COLO829 (cell line): ENCODE measurements at regions not wholly inside any gene's neighbourhood (a gene's known extent, or its start where the extent isn't known, plus 50 kb on each side); places are given as distances from the start of the nearest gene placed in this dataset.

ENCODE experiments used
- DNase-seq: peaks from one replicate; pipeline ENCODE4 v3.0.0; 2012; ENCODE audit warnings: low spot score

DNA sequence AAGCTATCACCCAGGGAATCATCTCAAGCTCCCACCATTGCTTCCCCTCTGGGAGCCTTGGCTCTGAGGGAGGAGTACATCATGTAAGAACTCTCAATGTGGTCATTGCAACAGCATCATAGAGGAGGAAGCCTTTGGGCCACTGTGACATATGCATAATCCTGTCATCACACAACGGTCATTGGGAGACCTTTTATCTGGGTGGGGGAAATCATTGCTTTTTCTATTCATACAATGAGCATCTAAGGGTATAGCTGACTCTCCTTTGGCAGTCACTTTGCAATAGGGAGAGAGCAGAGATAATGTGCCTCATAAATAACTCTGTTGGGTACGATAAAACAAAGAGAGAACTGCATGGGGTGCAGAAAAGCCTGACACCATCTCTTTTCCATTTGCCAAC, 155.2 kb upstream of the KCNIP4 start:
- no peak for DNase-seq

DNA sequence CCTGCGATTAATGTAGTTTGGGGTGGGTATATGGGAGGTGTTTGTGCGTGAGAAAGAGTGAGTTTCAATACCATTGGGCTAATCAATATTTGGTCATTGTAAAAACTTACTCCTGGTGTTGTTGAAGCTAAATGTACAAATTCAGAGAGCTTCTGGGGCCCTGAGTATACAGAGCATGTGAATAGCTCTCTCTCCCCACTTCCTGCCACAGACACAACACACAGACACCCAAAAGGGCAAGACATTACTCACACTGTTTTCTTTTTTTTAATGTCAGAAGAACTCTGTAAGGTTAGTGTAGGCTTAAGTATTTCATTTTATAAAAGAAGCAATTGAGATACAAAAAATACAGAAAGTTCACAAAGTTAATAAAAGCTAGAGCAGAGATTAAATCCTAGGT, 151.3 kb upstream of the KCNIP4 start:
- peak; percentile 4 for DNase-seq

DNA sequence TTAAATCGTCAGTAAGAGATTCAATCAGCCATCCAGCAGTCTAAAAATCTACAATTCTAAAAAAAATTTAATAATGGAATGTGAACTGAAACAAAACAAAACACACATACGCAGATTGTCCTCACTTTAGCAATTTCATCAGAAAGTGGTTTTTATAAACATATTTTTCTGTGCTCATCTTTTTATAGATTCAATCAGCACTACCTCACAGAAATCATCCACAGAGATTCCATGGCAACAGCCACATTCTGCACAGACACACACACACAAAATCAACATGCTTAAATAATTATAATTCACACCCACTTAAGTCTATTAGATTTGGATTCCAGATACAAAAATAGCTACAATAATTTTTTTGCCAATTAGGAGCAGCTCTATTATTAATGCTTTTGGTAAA, 149.0 kb upstream of the KCNIP4 start:
- no peak for DNase-seq

DNA sequence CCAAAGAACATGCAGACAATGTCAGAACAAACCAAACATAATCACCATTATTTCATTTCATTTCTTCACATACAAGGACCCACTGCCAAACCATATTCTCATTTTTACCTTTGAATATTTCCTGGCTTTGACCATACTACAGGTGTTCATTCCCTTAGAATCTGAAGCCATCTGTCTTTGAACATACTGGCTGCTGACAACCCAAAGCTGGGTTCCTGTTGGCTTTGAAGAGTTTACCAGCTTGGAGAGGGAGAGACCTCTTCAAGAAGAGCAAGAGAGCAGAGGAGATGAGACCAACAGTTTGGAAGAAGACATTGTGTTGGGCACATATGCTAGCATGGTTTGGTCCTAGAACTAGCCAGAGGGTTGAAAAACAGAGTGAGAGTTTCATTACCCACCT, 145.6 kb upstream of the KCNIP4 start:
- no peak for DNase-seq

DNA sequence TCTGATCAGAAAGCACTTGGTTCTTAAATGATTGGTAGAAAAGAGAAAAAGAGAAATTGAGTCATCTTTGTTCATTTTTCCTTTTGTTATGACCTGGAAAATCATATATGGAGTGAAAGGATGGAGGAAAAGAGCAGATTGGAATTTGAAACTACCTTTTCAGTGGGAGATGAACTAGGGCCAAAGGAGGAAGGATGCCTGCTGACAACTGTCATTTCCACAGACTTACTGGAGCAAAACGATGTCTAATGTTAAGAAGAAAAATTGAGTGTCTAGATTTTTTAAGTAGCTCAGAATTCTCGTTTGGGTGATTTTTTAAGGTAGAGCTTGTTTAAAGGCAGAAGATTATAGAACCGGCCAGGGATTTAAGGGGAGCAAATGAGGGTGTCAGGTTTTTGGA, 144.6 kb upstream of the KCNIP4 start:
- no peak for DNase-seq

DNA sequence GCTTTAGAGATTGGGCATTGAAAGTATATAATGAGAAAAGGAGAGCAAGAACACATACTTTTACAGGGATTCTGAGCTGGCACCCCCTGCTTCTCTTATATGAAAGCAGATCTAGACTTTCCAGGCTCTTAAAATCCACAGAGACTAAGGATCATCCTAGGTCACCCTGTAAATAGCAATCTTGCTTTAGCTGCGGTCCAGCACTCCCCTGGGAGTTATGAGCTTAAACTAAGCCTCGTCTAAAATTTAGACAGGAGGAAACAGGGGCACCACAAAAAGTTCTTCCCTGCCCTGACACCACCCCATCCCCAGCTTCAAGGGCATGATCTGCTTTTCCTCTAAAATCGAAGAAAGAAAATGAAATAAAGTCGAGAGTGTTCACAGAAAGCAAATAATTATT, 143.3 kb upstream of the KCNIP4 start:
- DNase-seq = no peak

DNA sequence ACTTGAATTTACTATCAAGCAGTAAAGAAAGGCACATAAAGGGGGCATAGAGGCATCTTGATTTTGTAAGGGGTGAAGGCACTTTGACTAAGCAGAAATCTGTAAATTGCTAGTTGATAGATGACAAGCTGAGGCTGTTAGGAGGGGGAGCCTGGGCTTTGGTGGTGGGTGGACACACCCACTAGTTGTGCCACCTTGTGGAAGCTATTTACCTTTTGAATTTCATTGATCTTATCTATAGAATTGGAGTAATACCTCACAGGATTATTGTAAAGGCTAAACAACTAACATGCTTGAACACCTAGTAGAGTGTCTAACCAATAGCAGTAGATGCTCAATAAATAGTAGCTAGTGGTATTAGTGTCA, 142.8 kb upstream of the KCNIP4 start:
- DNase-seq = no peak

DNA sequence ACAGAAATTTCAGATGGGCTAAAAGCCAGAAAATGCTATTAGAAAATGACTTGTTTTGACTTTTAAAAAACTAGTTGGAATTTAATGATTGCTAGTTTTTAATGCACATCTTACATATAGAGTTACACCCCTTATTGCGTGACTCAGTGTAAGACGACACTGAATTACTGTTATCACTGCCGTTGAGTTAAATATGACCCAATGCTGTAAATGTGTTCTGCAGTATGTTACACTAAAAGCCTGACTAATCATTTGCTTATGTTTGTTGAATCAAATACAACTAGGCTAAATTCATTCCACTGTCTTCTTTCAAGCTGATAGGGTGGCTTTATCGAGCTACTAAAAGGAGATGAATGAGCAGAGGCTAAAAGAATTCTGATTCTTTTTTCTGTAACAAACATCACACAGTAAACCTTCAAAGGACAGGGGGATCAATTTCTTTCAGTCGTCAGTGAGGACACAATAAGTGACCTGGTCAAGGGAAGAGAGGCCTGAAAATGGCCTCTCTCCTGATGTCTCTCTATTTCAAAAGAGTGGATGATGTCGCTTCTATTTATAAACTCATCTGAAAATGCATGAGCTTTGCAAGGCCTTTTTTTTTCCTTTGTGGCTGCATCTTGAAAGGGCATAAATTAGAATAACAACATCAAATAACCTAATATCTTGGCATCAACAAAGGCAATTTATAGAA, 142.2 kb upstream of the KCNIP4 start:
- no peak for DNase-seq

DNA sequence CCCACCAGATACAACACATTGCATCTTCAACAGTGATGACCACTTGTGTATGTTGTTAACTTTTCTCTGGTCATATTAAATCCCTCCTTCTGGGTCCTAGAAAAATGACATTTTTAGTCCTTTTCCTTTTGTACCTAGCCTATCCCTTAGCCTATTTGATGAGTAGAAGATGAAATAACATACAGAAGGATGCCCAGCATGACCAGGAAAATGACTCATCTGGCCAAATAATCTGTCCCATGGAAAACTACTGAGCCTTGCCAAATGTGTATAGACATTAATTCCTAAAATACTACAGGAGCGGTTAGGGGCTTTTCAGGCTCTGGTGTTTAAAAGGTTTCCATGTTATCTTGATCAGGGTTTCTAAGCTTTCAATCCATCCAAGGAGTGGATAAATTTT, 129.0 kb upstream of the KCNIP4 start:
- DNase-seq = no peak

DNA sequence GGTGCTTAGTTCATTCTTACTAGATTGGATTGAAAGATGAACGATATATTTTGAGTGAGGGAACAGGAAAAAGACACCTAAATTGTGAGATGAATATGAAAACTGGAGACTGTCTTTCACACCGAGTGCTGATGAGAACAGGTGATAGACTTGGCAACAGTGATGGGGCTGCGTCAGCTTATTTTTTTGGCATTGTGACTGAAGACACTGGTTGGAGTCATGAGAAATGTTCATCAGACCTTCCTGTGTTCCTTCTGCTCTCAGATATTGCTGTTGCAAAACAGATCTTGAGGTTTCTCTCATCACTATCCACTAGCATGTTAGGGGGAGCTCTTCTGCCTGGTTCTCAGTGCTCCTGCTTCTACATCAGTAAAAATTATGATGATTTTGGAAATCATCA, 124.2 kb upstream of the KCNIP4 start:
- no peak for DNase-seq

DNA sequence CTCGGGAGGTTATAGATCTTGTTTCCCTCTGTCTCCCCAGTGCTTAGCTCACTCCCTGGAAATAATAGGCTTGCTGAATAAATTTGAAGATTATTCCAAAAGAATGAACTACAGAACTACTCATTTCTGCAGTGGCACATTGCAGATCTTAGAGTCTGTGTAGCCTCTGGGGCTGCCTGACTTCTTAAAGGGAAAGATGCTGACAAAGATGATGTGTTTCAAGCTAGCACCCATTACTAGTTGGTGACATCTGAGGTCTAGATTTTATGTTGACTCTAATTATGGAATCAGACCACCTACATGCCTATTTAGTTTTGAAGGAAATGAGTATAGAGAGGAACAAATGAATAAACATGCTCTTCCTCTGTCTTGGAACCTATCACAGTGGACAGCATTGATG, 123.7 kb upstream of the KCNIP4 start:
- DNase-seq = no peak

DNA sequence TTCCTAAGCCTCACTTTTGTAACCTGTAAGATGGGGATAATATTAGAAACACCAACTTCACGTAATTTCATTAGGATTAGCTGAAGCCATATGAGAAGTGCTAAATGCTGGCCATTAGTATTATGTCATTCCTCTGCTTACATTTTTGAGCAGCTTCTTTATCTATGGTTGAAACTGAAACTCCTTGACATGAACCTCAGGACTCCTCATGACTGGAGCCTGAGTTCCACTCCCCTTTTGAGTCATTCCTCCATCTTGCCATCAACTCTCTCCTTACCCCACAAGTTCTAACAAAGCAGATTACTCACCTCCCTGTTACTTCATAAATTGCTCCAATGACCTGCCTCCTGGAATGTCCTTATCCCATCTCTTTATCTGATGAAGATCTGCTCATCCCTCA, 123.2 kb upstream of the KCNIP4 start:
- DNase-seq = no peak

DNA sequence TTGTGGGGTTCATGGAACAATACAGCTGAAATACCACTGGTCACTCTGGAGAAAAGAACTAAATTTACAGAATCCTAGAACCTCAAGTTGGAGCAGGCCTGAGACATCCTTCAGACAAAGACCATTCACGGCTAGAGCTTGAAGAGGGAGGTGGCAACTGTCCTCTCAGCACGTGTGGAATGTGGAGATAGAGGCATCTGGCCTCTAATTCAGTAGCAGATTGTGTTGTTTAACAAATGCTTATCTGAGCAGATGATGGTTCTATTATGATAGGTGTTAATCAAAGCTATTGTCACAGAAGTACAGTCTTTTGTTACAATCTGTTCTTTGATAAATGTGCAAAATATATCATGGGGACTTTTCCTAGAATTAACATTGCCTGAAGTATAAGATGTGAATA, 121.7 kb upstream of the KCNIP4 start:
- no peak for DNase-seq

DNA sequence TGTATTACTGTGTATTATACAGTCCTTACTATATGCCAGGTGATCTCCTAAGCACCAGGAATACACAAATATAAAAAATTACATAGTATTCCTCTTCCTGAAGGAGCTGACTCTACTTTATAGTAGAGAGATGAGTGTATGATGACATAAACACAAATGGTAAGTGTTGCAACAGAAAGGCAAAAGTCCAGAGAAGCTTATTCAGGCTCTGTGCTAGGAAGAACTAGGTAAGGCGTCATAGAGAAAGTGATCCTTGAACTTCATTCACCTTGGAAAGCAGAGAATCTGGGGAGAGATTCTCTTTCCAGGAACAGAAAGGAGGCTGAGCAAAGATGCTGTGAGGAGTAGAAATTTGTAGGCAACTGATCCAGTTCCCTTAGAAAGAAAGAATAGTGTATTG, 115.0 kb upstream of the KCNIP4 start:
- DNase-seq = no peak

DNA sequence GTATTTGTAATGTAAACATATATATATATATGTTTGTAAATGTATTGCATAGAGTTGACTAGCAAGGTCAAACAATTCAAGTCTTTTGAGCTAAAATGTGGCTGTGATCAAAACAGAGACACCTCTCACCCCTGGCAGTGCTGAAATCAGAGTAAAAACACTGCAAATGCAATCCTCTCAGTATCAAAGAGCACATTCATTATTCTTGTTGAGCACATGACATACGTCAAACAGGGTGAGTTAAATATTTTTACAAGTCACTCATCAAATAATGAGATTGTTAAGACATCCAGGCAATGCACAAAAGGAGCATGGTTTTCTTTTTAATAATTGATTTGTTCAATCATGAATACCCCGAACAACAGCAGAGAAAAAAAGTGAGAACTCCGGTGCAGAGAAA, 114.1 kb upstream of the KCNIP4 start:
- no peak for DNase-seq

DNA sequence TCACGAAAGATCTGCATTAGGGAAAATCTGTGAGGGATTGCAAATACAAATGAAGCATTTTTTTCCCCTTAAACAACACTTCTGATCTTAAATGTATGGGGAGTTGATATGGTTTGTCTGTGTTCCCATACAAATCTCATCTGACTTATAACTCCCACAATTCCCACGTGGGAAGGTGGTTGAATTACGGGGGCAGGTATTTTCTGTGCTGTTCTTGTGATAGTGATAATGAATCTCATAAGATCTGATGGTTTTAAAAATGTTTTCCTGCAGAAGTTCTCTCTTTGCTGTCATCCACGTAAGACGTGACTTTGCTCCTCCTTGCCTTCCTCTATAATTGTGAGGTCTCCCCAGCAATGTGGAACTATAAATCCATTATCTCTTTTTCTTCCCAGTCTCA, 107.4 kb upstream of the KCNIP4 start:
- no peak for DNase-seq

DNA sequence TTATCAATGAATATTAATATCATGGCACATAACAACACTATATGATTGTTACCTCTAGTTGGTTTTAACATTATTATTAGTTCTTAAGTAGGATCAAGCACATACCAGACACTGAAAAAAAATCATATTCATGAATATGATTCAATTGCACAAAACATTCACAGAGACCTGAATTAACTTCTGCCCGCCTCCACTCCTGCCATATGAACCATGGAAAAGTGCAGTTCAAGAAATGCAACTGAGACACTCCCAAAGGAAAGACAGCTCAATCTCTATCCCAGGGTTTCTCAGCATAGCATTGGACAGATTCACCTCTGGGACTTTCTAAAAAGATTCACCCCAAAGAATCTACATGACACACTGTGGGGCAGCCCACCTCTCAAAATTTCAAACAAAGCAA, 103.5 kb upstream of the KCNIP4 start:
- no peak for DNase-seq

DNA sequence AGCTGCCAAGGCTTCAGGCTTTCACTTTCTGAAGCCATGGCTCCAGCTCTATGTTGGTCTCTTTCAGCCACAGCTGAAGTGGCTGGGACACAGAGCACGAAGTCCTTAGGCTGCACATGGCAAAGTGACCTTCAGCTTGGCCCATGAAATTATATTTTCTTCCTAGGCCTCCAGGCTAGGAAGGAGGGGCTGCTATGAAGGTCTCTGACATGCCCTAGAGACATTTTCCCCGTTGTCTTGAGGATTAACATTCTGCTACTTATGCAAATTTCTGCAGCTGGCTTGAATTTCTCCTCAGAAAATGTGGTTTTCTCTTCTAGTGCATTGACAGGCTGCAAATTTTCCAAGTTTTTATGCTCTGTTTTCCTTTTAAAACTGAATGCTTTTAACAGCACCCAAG, 99.8 kb upstream of the KCNIP4 start:
- DNase-seq = no peak

DNA sequence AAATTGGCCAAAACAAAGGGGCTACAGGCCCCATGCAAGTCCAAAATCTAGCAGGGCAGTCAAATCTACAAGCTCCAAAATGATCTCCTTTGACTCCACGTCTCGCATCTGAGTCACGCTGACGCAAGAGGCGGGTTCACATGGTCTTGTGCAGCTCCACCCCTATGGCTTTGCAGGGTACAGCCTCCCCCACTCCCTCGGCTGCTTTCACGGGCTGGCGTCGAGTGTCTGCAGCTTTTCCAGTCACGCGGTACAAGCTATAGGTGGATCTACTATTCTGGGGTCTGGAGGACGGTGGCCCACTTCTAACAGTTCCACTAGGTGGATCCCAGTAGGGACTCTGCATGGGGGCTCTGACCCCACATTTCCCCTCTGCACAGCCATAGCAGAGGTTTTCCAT, 99.2 kb upstream of the KCNIP4 start:
- no peak for DNase-seq

DNA sequence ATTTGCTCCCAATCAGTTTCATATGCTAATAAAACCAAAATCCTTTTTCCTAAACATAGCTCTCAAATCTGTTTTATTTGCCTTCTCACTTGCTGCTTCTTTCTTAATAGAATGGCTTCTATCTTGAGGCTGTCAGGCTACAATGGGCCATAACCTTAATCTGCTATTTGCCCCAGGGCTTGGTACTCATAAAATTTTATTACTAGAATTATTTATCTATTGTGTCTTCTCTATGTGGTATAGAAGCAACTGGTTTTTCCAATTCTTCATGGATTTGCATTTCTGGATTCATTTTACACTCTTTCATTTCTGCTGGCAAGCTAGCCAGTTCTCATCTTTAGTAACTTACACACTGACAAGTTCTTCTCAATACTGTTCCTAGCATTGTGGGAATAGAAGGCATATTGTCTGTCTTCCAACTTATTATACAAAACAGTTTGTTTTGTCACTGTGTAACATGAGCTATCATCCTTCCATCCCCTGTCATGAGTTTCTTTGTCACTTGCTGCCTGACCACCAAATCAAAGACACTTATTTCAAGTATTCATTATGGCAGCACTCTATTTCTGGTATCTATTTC, 96.6 kb upstream of the KCNIP4 start:
- DNase-seq = peak; percentile 28

DNA sequence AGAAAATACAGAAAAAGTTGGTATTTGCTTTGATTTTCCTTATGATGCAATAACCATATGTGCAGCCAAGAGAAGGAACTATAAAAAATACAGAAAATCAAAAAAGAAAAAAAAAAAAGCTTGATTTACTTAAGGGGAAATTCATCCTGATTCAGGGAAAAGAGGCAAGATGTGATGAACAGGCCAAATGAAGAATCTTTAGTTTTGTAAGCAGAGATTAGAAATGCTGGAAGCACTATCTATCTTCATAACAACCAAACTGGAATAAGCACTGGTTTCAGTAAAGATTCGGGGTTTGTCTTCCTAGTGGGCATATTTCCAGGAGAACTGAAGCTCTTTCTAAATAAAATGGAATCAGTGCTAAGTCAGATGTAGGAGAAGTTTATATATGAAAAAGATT, 82.9 kb upstream of the KCNIP4 start:
- no peak for DNase-seq

DNA sequence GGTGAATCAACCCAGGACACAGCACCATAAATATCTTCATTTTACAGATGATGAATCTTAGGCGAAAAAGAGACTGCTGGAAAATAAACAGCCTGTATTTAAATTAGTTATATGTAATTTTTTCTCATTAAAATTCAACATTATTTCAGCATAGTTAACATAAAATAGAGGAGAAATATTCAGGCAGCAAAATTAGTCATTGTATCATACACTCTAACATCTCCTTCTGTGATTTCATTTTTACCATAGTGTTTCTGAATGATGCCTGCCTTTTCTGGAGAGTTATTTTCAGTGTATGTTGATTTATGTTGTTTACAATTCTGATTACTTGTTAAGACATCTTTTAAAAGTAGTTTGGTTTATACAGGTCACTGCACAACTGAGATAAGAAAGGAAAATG, 82.3 kb upstream of the KCNIP4 start:
- no peak for DNase-seq

DNA sequence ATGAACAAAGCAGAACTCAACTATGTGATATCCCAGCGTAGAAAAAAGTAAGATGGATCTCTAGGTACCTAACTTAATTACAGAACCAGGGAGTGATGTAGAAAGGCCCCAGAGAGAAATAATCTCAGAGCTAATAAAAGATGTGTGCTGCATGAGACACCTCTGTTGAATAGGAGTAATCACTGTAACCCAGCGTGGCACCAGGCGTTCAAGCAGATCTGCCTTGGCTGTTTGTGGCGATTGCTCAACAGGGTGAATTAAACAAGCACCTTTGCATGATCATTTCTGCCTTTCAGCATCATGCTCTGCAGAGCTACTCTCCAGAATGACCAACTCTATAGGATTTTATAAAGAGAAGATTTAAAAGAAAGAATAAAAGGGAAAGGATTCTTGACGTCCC, 81.7 kb upstream of the KCNIP4 start:
- no peak for DNase-seq

DNA sequence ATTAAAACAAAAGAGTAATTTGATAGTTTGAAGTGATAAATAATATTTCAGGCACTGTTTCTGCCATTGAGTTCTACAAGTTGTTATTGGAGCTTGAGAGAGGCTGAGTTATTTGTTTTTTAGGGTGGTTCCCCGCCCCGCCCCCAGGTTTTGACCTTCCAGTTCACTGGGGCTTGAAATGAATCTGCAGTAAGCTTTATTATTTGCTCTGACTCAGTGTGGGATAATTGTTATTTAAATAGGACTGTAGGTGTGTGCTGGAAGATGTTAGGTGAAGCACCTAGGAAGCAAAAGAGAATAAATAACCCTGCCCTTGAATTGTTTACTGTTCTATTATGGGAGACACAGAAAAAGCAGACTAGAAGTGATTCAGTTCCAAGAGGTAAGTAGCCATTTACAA, 81.2 kb upstream of the KCNIP4 start:
- DNase-seq = no peak

DNA sequence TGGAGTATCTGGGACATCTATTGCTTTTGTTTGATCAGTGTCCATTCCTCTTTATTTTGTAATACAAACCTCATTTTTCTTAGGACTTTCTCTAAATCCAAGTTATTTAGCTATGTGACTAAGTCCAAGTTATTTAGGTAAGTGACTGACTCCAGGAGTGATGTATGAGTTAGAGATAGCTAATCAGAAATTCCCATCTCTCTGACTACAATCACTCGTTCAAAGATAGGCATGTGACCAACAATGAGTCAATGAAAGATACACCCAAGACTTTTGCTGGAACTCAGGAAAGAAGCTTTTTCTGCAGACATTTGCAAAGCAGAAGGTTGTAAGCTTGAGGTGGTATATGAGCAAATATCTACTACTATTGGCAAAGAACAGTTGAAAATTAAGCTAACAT, 72.5 kb upstream of the KCNIP4 start:
- no peak for DNase-seq
